MG63 (cell line): ENCODE measurements at regions not wholly inside any gene's neighbourhood (a gene's known extent, or its start where the extent isn't known, plus 50 kb on each side); places are given as distances from the start of the nearest gene placed in this dataset.

ENCODE experiments used
- DNase-seq: peaks from one replicate; pipeline ENCODE4 v3.0.0-alpha.2; 2020
- H3K27me3 ChIP-seq: fragments of 250-450 bp; sonication (Bioruptor Pico); 2 replicates; pipeline ENCODE4 v1.5.1; 2020; ENCODE audit warnings: mild to moderate bottlenecking, moderate library complexity
- H3K36me3 ChIP-seq: fragments of 250-450 bp; sonication (Bioruptor Pico); 2 replicates; pipeline ENCODE4 v1.5.1; 2020; ENCODE audit warnings: mild to moderate bottlenecking, moderate library complexity
- H3K4me3 ChIP-seq: fragments of 250-450 bp; sonication (Bioruptor Pico); 2 replicates; pipeline ENCODE4 v1.5.1; 2020; ENCODE audit warnings: mild to moderate bottlenecking, moderate library complexity
- H3K9me3 ChIP-seq: fragments of 250-450 bp; sonication (Bioruptor Pico); 2 replicates; pipeline ENCODE4 v1.5.1; 2020; ENCODE audit warnings: mild to moderate bottlenecking, moderate library complexity

- Histone ChIP-seq H3K9me3 (no peaks in the 10 kb centered on the region), H3K27me3 (no peaks in the 10 kb centered on the region), H3K36me3 (no peaks in the 10 kb centered on the region), H3K4me3 (no peak overlapping the region)
- DNase-seq: no peak
Observed at GRCh38 chr1:192959657-192960186, 99.4 kb downstream of the UCHL5 start.
